Tibial nerve (tissue), 4 donors: ENCODE measurements at regions not wholly inside any gene's neighbourhood (a gene's known extent, or its start where the extent isn't known, plus 50 kb on each side); places are given as distances from the start of the nearest gene placed in this dataset.
"Not testable (repeated sequence)": the region's sequence is repeated elsewhere in the genome, so short reads cannot be mapped to it uniquely, and the experiment has no call there.

Source experiments
- EP300 ChIP-seq, 2 donors: sonication (generic); formaldehyde crosslinking; IDR thresholded peaks; one replicate each; pipeline ENCODE4 v1.6.1; 2017; ENCODE audit warnings: antibody characterized with exemption in 2 of 2, mild to moderate bottlenecking in 1 of 2
- TF ChIP-seq, protein P1 (sequence below), 5 experiments: fragments of 200-600 bp in 3 of 5; fragments of 450-650 bp in 2 of 5; sonication (generic) in 3 of 5; IDR thresholded peaks; one replicate each; pipeline ENCODE4 v1.5.1; 2016 to 2019; ENCODE audit warnings: antibody characterized with exemption in 5 of 5, mild to moderate bottlenecking in 3 of 5, moderate library complexity in 2 of 5

DNA sequence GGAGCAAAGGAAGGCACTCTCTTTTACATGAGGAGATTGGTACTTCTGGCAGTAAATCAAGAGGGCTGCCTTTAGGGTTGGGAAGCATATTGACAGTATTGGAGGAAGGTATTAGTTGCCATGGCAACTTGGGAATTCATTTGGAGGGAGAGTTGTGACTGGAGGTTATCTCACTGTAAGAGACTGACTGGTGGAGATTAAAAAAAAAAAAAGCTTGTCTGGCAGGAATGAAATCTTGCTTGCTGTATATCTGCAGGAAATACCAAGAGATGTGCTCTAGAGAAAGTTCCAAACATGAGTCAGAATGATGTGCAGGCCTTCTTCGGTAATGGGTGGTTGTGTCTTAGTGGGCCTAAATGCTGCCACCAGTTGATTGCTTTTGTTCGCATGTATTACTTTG lies 59.1 kb downstream of the SRGAP2 start:
- TF ChIP-seq, protein P1, sequence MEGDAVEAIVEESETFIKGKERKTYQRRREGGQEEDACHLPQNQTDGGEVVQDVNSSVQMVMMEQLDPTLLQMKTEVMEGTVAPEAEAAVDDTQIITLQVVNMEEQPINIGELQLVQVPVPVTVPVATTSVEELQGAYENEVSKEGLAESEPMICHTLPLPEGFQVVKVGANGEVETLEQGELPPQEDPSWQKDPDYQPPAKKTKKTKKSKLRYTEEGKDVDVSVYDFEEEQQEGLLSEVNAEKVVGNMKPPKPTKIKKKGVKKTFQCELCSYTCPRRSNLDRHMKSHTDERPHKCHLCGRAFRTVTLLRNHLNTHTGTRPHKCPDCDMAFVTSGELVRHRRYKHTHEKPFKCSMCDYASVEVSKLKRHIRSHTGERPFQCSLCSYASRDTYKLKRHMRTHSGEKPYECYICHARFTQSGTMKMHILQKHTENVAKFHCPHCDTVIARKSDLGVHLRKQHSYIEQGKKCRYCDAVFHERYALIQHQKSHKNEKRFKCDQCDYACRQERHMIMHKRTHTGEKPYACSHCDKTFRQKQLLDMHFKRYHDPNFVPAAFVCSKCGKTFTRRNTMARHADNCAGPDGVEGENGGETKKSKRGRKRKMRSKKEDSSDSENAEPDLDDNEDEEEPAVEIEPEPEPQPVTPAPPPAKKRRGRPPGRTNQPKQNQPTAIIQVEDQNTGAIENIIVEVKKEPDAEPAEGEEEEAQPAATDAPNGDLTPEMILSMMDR (IDR thresholded peaks at IDR 0.05), result not testable (repeated sequence)
- TF ChIP-seq EP300 (IDR thresholded peaks at IDR 0.05), result not testable (repeated sequence)
